GM18498 (cell line): ENCODE measurements at regions not wholly inside any gene's neighbourhood (a gene's known extent, or its start where the extent isn't known, plus 50 kb on each side); places are given as distances from the start of the nearest gene placed in this dataset.
"Not testable (repeated sequence)": the region's sequence is repeated elsewhere in the genome, so short reads cannot be mapped to it uniquely, and the experiment has no call there.

Experiments
- ATAC-seq: cut with Tn5 transposase; IDR thresholded peaks from one replicate; pipeline ENCODE4 v1.9.1; 2021; ENCODE audit warnings: mild to moderate bottlenecking, moderate library complexity; ENCODE audit not compliant: unreplicated experiment

GRCh38 chr7:67662804-67663203, 666.2 kb downstream of the TYW1 start:
- ATAC-seq, result no peak

DNA sequence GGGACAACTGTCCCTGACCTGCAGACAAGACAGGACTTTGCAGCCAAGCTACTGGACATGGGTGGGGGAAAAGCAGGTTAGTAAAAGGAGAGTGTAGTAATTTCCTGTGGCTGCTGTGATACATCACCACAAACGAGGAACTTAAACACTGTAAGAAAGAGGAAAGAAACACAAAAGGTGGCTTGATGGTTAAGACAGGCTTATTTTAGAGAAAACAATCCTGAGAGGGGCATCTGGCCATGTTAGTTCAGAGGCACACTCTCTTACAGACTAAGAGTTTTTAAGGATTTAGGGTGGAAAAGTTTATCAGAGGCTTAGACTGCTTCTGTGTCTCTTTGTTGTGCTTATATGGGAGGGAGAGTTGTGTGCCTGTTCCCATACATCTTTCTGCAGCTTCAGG, 667.0 kb downstream of the TYW1 start:
- no peak for ATAC-seq

DNA sequence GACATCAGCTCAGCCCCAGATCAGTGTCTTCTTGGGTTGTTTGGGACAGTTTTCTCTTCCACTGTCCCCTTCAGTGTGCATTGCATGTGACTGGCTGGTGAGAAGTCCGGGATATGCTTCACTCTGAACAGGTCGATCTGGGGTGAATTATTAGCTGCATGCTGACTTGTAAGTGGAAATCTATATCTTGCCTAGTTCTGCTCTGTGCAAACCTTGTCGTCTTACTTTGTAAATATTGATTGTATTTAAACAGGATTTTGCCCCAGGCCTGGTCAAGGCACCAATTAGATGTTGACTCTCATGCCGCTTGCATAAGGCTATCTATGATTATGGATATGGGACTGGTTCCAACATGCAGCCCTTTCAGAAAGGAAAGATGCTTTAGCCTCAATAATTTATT, 669.7 kb downstream of the TYW1 start:
- not testable (repeated sequence) for ATAC-seq

GRCh38 chr7:67671006-67671548, 674.4 kb downstream of the TYW1 start:
- ATAC-seq, result no peak

- ATAC-seq, result no peak
Measured at GRCh38 chr7:67673861-67674260, 677.2 kb downstream of the TYW1 start.

- not testable (repeated sequence) for ATAC-seq
Measured at GRCh38 chr7:67674862-67675261, 678.2 kb downstream of the TYW1 start.

- ATAC-seq, result no peak
Measured at GRCh38 chr7:67675971-67676370, 679.3 kb downstream of the TYW1 start.

GRCh38 chr7:67678419-67678818, 681.8 kb downstream of the TYW1 start:
- ATAC-seq, result no peak

DNA sequence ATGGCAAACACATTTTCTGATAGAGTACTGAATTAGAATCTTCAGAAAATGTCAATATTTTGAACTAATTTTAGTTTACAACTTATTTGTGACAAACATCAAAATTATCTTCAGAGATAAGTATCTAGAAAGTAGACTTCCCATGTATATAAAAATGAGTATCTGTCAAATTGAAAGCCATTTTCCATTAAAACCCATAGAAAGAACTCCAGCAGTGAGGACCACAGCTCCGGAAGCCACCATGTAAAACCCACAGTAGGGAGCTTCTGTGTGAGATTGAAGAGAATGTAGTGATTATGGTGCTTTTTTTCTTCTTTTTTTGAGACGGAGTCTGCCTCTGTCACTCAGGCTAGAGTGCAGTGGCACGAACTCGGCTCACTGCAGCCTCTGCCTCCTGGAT, 687.0 kb downstream of the TYW1 start:
- no peak for ATAC-seq

DNA sequence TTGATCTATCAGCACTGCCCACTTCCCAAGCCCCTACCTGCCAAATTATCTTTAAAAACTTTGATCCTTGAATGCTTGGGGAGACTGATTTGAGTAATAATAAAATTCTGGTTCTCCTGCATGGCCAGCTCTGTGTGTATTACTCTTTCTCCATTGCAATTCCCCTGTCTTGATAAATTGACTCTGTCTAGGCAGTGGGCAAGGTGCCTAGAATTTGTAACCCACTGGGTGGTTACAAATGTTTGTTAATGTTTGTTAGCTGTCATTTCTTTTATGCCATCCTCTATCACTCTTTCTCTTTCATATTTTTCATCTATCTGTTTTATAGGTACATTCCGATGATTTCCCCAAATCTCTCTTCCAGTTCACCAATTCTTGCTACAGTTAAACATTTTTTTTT, 694.1 kb downstream of the TYW1 start:
- ATAC-seq, result no peak

GRCh38 chr7:67692425-67692824, 695.8 kb downstream of the TYW1 start:
- ATAC-seq, result no peak

DNA sequence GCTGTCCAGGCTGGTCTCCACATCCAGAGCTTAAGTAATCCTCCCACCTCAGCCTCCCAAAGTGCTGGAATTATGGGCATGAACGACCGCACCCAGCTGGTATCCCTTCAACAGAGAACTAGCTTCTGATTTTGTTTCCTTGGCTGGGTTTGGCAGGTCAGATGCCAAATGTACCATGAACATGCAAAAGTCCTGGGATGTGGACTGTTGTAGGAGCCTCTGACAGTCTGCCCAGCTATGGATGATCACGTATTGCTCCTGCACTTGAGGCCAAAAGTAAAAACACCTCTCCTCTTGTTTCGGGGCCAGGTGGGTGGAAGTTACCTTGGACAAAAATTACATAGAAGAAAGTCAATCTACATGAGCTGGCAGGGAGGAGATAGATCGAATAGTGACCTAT, 699.5 kb downstream of the TYW1 start:
- ATAC-seq, result no peak

DNA sequence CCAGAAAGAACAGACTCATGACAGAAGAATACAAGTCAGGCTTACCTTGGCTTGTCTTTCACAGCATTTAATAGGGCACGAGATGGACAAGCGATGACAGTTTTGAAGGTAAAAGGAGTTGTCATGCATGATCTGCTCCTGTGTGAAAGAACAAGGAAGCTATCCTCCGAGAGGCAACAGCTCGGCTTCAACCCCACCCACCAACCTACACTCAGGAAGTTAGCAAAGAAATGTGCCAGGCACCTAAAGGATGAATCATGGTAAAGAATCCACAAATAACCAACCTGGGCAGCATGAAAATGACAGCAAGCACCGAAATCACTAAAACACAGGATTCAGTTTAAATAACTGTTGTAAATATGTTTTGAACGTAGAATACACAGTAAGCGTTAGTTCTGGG, 700.2 kb downstream of the TYW1 start:
- no peak for ATAC-seq

DNA sequence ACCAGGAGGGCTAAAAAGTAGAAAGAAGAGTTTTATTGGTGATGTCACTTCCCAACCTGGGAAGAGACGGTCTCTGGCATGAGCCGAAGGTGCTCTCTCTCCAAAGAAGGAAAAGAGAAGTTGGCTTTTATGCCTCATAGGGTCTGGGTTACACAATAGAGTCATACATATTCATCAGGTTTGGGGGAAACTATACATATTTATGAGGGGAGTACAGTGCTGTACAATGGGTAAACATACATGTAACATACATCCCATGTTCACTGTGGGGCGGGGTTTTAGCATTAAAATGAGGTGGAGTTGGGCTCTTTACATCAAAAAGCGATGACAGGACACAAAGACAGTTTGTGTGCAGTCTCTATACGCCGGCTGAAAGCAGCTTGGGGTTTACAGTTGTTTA, 701.7 kb downstream of the TYW1 start:
- ATAC-seq, result no peak

GRCh38 chr7:67705850-67706249, 709.2 kb downstream of the TYW1 start:
- ATAC-seq, result no peak

DNA sequence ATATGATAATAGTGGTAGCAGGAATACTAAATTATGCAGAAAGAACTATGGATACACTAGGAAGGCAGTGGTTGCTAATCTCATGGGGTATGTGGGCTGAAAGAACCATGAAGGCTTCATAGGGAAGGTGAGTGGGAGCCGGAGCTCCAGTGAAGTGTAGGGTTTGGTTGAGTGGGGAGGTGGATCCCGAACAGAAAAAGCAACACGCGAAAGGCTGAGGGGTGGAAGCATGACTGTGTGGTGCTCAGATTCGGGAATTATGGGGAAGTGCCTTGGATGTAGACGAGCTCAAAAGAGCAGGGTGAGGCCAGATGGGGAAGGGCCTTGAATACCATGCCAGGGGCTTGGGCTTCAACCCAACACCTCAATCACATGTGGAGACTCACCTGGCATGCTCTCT, 715.1 kb downstream of the TYW1 start:
- ATAC-seq, result no peak

GRCh38 chr7:67713451-67714056, 716.9 kb downstream of the TYW1 start:
- no peak for ATAC-seq

- ATAC-seq, result no peak
Measured at GRCh38 chr7:67716729-67717128, 720.1 kb downstream of the TYW1 start.

- no peak for ATAC-seq
Measured at GRCh38 chr7:67723591-67723990, 727.0 kb downstream of the TYW1 start.

DNA sequence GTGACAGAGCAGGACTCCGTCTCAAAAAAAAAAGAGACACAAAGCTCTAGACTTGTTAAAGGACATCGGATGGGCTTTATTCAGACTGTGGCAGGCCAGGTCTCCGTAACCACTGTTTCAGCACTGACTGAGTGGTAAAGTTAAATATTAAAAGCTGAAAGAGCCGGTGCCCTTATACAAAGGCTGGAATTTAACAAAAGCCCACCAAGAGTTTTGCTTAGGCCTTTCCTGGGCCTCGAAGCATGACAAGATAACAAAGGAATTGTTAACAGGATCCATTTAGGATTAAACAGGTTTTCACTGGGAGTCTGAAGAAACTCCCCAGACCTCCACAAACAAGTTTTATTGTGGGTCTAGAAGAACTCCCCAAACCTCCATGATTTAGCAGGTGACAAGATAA, 727.8 kb downstream of the TYW1 start:
- ATAC-seq, result no peak

DNA sequence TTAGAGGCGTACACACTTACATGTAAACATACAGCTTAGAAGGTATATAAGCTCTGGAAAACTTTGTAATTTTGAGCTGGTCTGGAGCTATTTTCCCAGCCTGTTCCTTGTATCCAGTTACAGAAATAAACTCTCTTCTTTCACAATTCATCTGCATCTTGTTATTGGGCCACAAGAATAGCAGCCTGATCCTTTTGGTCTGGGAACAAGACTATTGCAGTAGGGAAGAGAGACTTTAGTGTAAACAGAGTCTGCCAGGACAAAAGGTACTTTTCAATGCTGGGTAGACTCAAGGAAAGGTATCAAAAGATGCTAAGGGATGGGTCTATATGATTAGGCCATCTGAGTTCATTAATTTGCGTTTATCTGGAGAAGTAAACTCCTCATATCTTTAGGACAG, 728.3 kb downstream of the TYW1 start:
- ATAC-seq, result no peak

GRCh38 chr7:67725423-67725822, 728.8 kb downstream of the TYW1 start:
- no peak for ATAC-seq

DNA sequence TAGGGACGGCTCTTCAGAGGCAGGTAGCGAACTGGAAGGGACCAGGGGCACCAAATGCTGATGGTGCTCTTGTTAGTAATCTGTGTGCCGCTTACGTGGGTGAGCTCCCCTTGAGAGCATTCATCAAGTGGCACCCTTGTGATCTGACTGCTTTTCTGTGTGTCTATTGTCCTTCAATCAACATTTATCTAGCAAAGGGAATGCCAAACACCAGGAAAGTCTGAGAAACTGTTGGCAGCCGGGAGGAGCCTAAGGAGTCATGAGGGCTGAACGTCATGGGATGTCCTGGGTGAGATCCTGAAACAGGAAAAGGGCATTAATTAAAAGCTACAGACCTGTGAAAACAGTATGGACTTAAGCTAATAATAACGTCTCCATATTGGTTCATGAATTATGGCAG, 733.1 kb downstream of the TYW1 start:
- ATAC-seq, result no peak
